ENCODE measurements at regions not wholly inside any gene's neighbourhood (a gene's known extent, or its start where the extent isn't known, plus 50 kb on each side); places are given as distances from the start of the nearest gene placed in this dataset.
A peak's percentile ranks its signal among the peaks of the same experiment; 100 is the strongest.
"Not testable (repeated sequence)": the region's sequence is repeated elsewhere in the genome, so short reads cannot be mapped to it uniquely, and the experiment has no call there.

GRCh38 chr9:113682297-113682771 is 193.8 kb upstream of the ZNF618 start:
- Histone ChIP-seq H3K27ac (ENCODE audit: low read length) (no peak overlapping the region), H3K27me3 (ENCODE audit: control insufficient read depth, insufficient read depth, low read length) (peaks cover 25% of the 10 kb centered on the region), H3K4me1 (ENCODE audit: control insufficient read depth, insufficient read depth, low read length) (no peaks in the 10 kb centered on the region), H3K9me3 (ENCODE audit: control insufficient read depth, low read depth, low read length) (peaks cover 3% of the 10 kb centered on the region), H3K36me3 (ENCODE audit: control insufficient read depth, insufficient read depth, low read length) (no peaks in the 10 kb centered on the region), H3K4me3 (ENCODE audit: low read length) (no peak overlapping the region)
- DNase-seq: peak; percentile 73 to 75
- no CpG with 5 or more reads among the region's 9 CpGs for WGBS (ENCODE audit: insufficient coverage, low lambda C conversion rate)

GRCh38 chr9:113685636-113686035 is 190.5 kb upstream of the ZNF618 start:
- H3K4me1 ChIP-seq (ENCODE audit: control insufficient read depth, insufficient read depth, low read length); H3K9me3 ChIP-seq (ENCODE audit: control insufficient read depth, low read depth, low read length); H3K4me3 ChIP-seq (ENCODE audit: low read length); H3K27ac ChIP-seq (ENCODE audit: low read length); H3K36me3 ChIP-seq (ENCODE audit: control insufficient read depth, insufficient read depth, low read length); DNase-seq: not testable (repeated sequence)
- no CpG with 5 or more reads among the region's 6 CpGs for WGBS (ENCODE audit: insufficient coverage, low lambda C conversion rate)
- peaks cover 48% of the 10 kb centered on the region for H3K27me3 ChIP-seq (ENCODE audit: control insufficient read depth, insufficient read depth, low read length)

- H3K4me1 ChIP-seq (ENCODE audit: control insufficient read depth, insufficient read depth, low read length): peaks cover 8% of the 10 kb centered on the region
- H3K36me3 ChIP-seq (ENCODE audit: control insufficient read depth, insufficient read depth, low read length): no peaks in the 10 kb centered on the region
- WGBS (ENCODE audit: insufficient coverage, low lambda C conversion rate): 31% methylated on average over 1 of the region's 4 CpGs
- H3K4me3 ChIP-seq (ENCODE audit: low read length): no peak overlapping the region
- H3K27me3 ChIP-seq (ENCODE audit: control insufficient read depth, insufficient read depth, low read length): peaks cover 48% of the 10 kb centered on the region
- H3K9me3 ChIP-seq (ENCODE audit: control insufficient read depth, low read depth, low read length): peaks cover 3% of the 10 kb centered on the region
- DNase-seq: no peak
- H3K27ac ChIP-seq (ENCODE audit: low read length): no peak overlapping the region
Observed at GRCh38 chr9:113687107-113687679, 188.9 kb upstream of the ZNF618 start.

- DNase-seq: peak; percentile 22 to 60
- peaks cover 48% of the 10 kb centered on the region for H3K27me3 ChIP-seq (ENCODE audit: control insufficient read depth, insufficient read depth, low read length)
- H3K4me3 ChIP-seq (ENCODE audit: low read length): peak overlapping the region; percentile 4
- no peaks in the 10 kb centered on the region for H3K36me3 ChIP-seq (ENCODE audit: control insufficient read depth, insufficient read depth, low read length)
- no CpG with 5 or more reads among the region's 40 CpGs for WGBS (ENCODE audit: insufficient coverage, low lambda C conversion rate)
- peaks cover 8% of the 10 kb centered on the region for H3K4me1 ChIP-seq (ENCODE audit: control insufficient read depth, insufficient read depth, low read length)
- peaks cover 3% of the 10 kb centered on the region for H3K9me3 ChIP-seq (ENCODE audit: control insufficient read depth, low read depth, low read length)
- H3K27ac ChIP-seq (ENCODE audit: low read length): no peak overlapping the region
Observed at GRCh38 chr9:113687680-113688371, 188.3 kb upstream of the ZNF618 start.

DNA sequence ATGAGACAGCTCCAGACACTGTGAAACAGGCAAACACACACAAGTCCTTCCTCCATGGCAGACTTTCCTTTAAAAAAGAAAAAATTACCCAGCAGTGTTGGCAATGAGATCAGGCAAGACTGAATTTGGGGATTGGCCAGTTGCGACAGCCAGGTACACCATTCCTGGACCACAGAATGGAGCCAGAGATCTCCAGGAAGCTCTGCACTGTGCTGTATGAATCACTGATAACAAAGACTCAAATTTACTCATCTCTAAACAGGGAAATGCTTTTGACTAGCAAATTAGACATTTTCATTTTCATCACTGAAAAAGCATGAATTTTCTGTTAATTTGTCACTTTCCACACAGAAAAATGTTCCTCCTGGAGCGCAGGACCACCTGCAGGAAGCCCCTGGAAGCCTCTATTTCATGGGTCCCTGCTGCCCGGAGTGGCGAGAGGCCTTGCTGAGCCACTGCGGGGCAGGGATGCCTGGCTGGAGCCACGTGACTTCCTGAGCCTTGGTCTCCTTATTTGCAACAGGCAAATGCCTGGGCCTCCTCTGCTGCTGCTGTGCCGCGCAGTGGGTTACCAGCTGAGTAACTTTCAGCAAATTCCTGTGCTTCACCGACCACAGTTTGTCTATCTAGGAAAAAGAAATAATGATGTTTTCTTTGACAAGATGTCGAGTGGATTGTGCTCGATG is 185.9 kb upstream of the ZNF618 start:
- H3K36me3 ChIP-seq (ENCODE audit: control insufficient read depth, insufficient read depth, low read length): no peaks in the 10 kb centered on the region
- H3K27ac ChIP-seq (ENCODE audit: low read length): no peak overlapping the region
- peaks cover 3% of the 10 kb centered on the region for H3K9me3 ChIP-seq (ENCODE audit: control insufficient read depth, low read depth, low read length)
- H3K4me3 ChIP-seq (ENCODE audit: low read length): no peak overlapping the region
- peaks cover 8% of the 10 kb centered on the region for H3K4me1 ChIP-seq (ENCODE audit: control insufficient read depth, insufficient read depth, low read length)
- DNase-seq: no peak
- no CpG with 5 or more reads among the region's 11 CpGs for WGBS (ENCODE audit: insufficient coverage, low lambda C conversion rate)
- peaks cover 48% of the 10 kb centered on the region for H3K27me3 ChIP-seq (ENCODE audit: control insufficient read depth, insufficient read depth, low read length)

GRCh38 chr9:113692256-113692655 is 183.9 kb upstream of the ZNF618 start:
- peaks cover 28% of the 10 kb centered on the region for H3K27me3 ChIP-seq (ENCODE audit: control insufficient read depth, insufficient read depth, low read length)
- H3K4me1 ChIP-seq (ENCODE audit: control insufficient read depth, insufficient read depth, low read length): peaks cover 8% of the 10 kb centered on the region
- no peak overlapping the region for H3K27ac ChIP-seq (ENCODE audit: low read length)
- H3K36me3 ChIP-seq (ENCODE audit: control insufficient read depth, insufficient read depth, low read length): no peaks in the 10 kb centered on the region
- no peak overlapping the region for H3K4me3 ChIP-seq (ENCODE audit: low read length)
- no peak for DNase-seq
- H3K9me3 ChIP-seq (ENCODE audit: control insufficient read depth, low read depth, low read length): peaks cover under 1% of the 10 kb centered on the region
- WGBS (ENCODE audit: insufficient coverage, low lambda C conversion rate): no CpG with 5 or more reads among the region's 2 CpGs

DNA sequence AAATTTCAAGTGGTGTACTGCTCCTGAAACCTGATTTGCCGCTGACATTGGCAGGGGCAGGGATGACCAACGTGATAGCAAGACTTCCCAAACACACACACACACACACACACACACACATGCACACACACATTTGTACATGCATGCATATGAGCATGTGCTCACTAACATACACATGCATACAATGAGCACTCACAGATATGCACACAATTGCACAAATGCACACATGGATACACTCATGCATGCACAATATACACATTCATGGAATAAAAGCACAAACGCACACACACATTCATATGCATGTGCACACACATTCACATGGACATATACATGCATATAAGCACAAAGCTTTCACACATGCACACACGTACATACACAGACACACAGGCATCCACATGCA is 181.2 kb upstream of the ZNF618 start:
- H3K27ac ChIP-seq (ENCODE audit: low read length): no peak overlapping the region
- H3K4me1 ChIP-seq (ENCODE audit: control insufficient read depth, insufficient read depth, low read length): no peaks in the 10 kb centered on the region
- no CpG with 5 or more reads among the region's 4 CpGs for whole genome bisulfite sequencing (ENCODE audit: insufficient coverage, low lambda C conversion rate)
- no peak for DNase-seq
- H3K27me3 ChIP-seq (ENCODE audit: control insufficient read depth, insufficient read depth, low read length): peaks cover 4% of the 10 kb centered on the region
- H3K9me3 ChIP-seq (ENCODE audit: control insufficient read depth, low read depth, low read length): no peaks in the 10 kb centered on the region
- H3K4me3 ChIP-seq (ENCODE audit: low read length): no peak overlapping the region
- no peaks in the 10 kb centered on the region for H3K36me3 ChIP-seq (ENCODE audit: control insufficient read depth, insufficient read depth, low read length)

DNA sequence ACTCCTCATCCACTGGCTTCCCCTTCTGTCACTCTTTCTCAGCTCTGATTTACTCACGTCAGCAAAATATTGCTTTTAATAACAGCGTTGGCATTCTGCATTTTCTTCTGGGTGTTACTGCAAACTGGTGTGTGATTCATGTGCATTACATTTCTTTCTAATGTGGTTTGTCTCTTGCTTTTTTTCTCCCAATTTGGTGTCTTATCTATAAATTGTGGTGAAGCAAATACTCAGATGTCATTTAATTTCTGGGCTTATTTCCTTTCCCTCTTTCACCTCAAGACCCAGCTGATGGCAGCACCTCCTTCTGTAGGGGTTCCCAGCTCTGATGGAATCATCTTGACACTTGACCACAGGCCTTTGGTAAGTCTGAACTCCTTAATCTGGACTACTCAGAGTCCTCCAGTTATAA is 180.7 kb upstream of the ZNF618 start:
- H3K27me3 ChIP-seq (ENCODE audit: control insufficient read depth, insufficient read depth, low read length): peaks cover 2% of the 10 kb centered on the region
- no peak for DNase-seq
- 89% methylated on average over 2 of the region's 2 CpGs for WGBS (ENCODE audit: insufficient coverage, low lambda C conversion rate)
- no peaks in the 10 kb centered on the region for H3K36me3 ChIP-seq (ENCODE audit: control insufficient read depth, insufficient read depth, low read length)
- H3K4me3 ChIP-seq (ENCODE audit: low read length): no peak overlapping the region
- H3K27ac ChIP-seq (ENCODE audit: low read length): no peak overlapping the region
- no peaks in the 10 kb centered on the region for H3K4me1 ChIP-seq (ENCODE audit: control insufficient read depth, insufficient read depth, low read length)
- H3K9me3 ChIP-seq (ENCODE audit: control insufficient read depth, low read depth, low read length): no peaks in the 10 kb centered on the region

DNA sequence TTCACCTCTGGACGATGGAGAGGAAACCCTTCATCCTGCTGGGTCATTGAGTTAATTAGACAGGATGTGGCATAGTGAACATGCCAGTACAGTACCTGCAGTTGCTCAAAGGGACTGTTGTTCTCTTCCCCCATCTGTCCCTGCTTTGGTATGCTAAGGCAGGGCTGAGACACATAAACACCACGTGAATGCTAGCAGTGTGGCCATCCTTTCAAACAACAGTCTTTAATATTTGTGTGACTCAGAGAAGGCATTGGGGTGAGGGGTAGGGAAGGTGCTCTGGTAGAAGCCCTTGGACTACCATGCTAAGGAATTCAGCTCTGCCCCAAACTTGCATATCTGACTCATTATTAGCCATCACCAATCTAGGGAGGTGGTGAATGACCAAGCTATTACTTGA is 180.2 kb upstream of the ZNF618 start:
- Histone ChIP-seq H3K36me3 (ENCODE audit: control insufficient read depth, insufficient read depth, low read length) (no peaks in the 10 kb centered on the region), H3K9me3 (ENCODE audit: control insufficient read depth, low read depth, low read length) (no peaks in the 10 kb centered on the region), H3K27me3 (ENCODE audit: control insufficient read depth, insufficient read depth, low read length) (peaks cover 2% of the 10 kb centered on the region), H3K27ac (ENCODE audit: low read length) (no peak overlapping the region), H3K4me3 (ENCODE audit: low read length) (no peak overlapping the region), H3K4me1 (ENCODE audit: control insufficient read depth, insufficient read depth, low read length) (no peaks in the 10 kb centered on the region)
- no CpG with 5 or more reads among the region's 2 CpGs for WGBS (ENCODE audit: insufficient coverage, low lambda C conversion rate)
- no peak for DNase-seq

DNA sequence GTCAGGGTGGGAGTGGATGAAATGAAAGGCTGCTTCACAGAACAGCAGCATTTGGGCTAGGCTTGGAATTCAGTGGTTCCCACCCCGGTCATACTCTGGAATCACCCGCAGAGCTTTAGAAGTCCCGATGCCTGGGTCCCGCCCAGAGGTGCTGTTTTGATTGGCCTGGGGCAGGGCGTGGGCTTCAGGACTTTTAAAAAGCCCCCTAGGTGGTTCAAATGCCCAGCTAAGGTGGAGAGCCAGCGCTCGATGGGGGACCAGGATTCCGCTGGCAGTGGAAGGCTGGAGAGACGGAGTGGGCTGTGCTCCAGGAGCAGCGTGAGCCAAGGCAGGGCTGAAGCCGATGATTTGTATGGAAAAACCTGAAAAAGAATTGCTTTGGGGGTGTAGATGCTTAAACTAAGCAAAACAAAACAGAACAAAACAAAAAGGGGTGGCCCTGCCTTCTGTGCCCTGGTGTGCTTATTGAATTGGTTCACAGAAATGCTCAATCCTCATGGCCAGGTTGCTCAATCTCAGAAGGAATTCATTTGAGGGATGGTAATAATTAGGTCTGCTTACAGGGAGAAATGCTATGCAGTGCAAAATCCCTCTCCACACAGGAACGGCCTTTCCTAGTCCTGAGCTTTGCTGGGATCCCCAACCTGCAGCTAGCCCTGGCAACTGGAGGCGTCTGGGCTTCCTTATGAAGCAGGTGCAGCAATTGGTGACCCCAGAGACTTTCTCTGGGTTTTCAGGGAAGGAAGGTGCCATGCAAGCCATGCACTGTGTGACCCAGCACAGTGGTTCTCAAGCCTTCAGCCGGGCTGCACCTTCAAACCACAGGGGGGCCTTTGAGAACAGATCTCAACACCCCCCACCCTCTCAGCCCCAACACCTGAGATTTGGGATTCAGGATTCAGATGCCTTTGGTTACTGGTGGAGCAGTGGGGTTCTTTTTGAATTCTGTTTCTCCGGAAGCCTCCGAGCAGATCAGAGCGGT is 174.0 kb upstream of the ZNF618 start:
- Histone ChIP-seq H3K9me3 (ENCODE audit: control insufficient read depth, low read depth, low read length) (no peaks in the 10 kb centered on the region), H3K27ac (ENCODE audit: low read length) (no peak overlapping the region), H3K4me1 (ENCODE audit: control insufficient read depth, insufficient read depth, low read length) (no peaks in the 10 kb centered on the region), H3K27me3 (ENCODE audit: control insufficient read depth, insufficient read depth, low read length) (peaks cover 3% of the 10 kb centered on the region), H3K36me3 (ENCODE audit: control insufficient read depth, insufficient read depth, low read length) (no peaks in the 10 kb centered on the region), H3K4me3 (ENCODE audit: low read length) (no peak overlapping the region)
- WGBS (ENCODE audit: insufficient coverage, low lambda C conversion rate): no CpG with 5 or more reads among the region's 17 CpGs
- DNase-seq: no peak
